Prostate gland (tissue), 2 donors: ENCODE measurements at regions not wholly inside any gene's neighbourhood (a gene's known extent, or its start where the extent isn't known, plus 50 kb on each side); places are given as distances from the start of the nearest gene placed in this dataset.

Experiments used
- POLR2A ChIP-seq: fragments of 450-650 bp; IDR thresholded peaks from one replicate; pipeline ENCODE4 v1.6.1; 2016; ENCODE audit warnings: antibody characterized with exemption, mild to moderate bottlenecking
- POLR2AphosphoS5 ChIP-seq: sonication (generic); formaldehyde crosslinking; IDR thresholded peaks from one replicate; pipeline ENCODE4 v1.6.1; 2017; ENCODE audit warnings: antibody characterized with exemption
- TF ChIP-seq, protein P1 (sequence below), 4 experiments: fragments of 200-600 bp in 2 of 4; fragments of 450-650 bp in 2 of 4; sonication (generic) in 2 of 4; IDR thresholded peaks; 1 replicate in 3 of 4; 2 replicates in 1 of 4; pipeline ENCODE4 v1.5.1; 2016 to 2019; ENCODE audit warnings: antibody characterized with exemption in 4 of 4, mild to moderate bottlenecking in 2 of 4, moderate library complexity in 2 of 4

DNA sequence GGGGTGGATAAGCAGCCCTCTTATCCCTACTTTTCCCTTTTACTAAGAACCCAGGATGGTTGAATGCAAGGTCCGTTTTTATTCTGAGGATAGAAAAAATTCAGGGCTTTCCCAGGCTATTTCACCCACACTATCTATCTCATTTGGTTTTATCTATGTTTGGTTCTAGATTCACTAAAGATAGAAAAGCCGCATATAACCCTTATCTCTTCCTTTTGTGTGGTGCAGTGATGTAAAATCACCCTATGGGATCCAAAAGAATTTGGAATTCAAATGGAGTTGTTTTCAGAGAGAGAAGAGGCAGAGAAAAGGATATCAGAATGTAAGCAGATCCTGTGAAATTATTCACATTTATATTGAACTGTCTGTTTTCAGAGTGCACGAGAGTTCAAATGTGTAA is 236.3 kb upstream of the RFX3 start:
- TF ChIP-seq POLR2A (no peak), POLR2AphosphoS5 (no peak)
- TF ChIP-seq, protein P1, sequence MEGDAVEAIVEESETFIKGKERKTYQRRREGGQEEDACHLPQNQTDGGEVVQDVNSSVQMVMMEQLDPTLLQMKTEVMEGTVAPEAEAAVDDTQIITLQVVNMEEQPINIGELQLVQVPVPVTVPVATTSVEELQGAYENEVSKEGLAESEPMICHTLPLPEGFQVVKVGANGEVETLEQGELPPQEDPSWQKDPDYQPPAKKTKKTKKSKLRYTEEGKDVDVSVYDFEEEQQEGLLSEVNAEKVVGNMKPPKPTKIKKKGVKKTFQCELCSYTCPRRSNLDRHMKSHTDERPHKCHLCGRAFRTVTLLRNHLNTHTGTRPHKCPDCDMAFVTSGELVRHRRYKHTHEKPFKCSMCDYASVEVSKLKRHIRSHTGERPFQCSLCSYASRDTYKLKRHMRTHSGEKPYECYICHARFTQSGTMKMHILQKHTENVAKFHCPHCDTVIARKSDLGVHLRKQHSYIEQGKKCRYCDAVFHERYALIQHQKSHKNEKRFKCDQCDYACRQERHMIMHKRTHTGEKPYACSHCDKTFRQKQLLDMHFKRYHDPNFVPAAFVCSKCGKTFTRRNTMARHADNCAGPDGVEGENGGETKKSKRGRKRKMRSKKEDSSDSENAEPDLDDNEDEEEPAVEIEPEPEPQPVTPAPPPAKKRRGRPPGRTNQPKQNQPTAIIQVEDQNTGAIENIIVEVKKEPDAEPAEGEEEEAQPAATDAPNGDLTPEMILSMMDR (IDR thresholded peaks at IDR 0.05): no peak
